ENCODE measurements at regions not wholly inside any gene's neighbourhood (a gene's known extent, or its start where the extent isn't known, plus 50 kb on each side); places are given as distances from the start of the nearest gene placed in this dataset.
"Not testable (repeated sequence)": the region's sequence is repeated elsewhere in the genome, so short reads cannot be mapped to it uniquely, and the experiment has no call there.

GRCh38 chr7:68725843-68726785 lies 872.2 kb upstream of the AUTS2 start:
- no peak overlapping the region for H3K27ac ChIP-seq
- H3K9ac ChIP-seq (ENCODE audit: low read depth in 2 of 2, low read length in 2 of 2): no peak overlapping the region
- H3K4me3 ChIP-seq: no peak overlapping the region
- DNase-seq: no peak
- intact Hi-C loops (cut with DNase I): no loop called here
- no peaks in the 10 kb centered on the region for H3K9me3 ChIP-seq
- no peaks in the 10 kb centered on the region for H3K36me3 ChIP-seq
- no peaks in the 10 kb centered on the region for H3K4me1 ChIP-seq
- TF ChIP-seq CTCF (IDR thresholded peaks at IDR 0.05): no peak
- no peaks in the 10 kb centered on the region for H3K27me3 ChIP-seq

GRCh38 chr7:68728720-68729119 lies 869.6 kb upstream of the AUTS2 start:
- H3K4me1 ChIP-seq; H3K9me3 ChIP-seq; H3K4me3 ChIP-seq; H3K27ac ChIP-seq; intact Hi-C loops (cut with DNase I); H3K9ac ChIP-seq (ENCODE audit: low read depth in 2 of 2, low read length in 2 of 2); H3K36me3 ChIP-seq; H3K27me3 ChIP-seq; DNase-seq: not testable (repeated sequence)

- no peak overlapping the region for H3K27ac ChIP-seq
- no peak overlapping the region for H3K9ac ChIP-seq (ENCODE audit: low read depth in 2 of 2, low read length in 2 of 2)
- no peak overlapping the region for H3K4me3 ChIP-seq
- no peaks in the 10 kb centered on the region for H3K9me3 ChIP-seq
- H3K36me3 ChIP-seq: no peaks in the 10 kb centered on the region
- H3K4me1 ChIP-seq: no peaks in the 10 kb centered on the region
- no peak for TF ChIP-seq CTCF (IDR thresholded peaks at IDR 0.05)
- no peak for DNase-seq
- no peaks in the 10 kb centered on the region for H3K27me3 ChIP-seq
- intact Hi-C loops (cut with DNase I): no loop called here
Observed at GRCh38 chr7:68729371-68729770, 868.9 kb upstream of the AUTS2 start.

GRCh38 chr7:68730194-68730593 lies 868.1 kb upstream of the AUTS2 start:
- no peaks in the 10 kb centered on the region for H3K4me1 ChIP-seq
- intact Hi-C loops (cut with DNase I): no loop called here
- H3K27me3 ChIP-seq: no peaks in the 10 kb centered on the region
- H3K27ac ChIP-seq: no peak overlapping the region
- H3K9me3 ChIP-seq: no peaks in the 10 kb centered on the region
- no peak overlapping the region for H3K4me3 ChIP-seq
- no peak for DNase-seq
- TF ChIP-seq CTCF (IDR thresholded peaks at IDR 0.05): no peak
- H3K36me3 ChIP-seq: no peaks in the 10 kb centered on the region
- H3K9ac ChIP-seq (ENCODE audit: low read depth in 2 of 2, low read length in 2 of 2): no peak overlapping the region

GRCh38 chr7:68730964-68731363 lies 867.3 kb upstream of the AUTS2 start:
- Histone ChIP-seq H3K4me1 (no peaks in the 10 kb centered on the region), H3K9me3 (no peaks in the 10 kb centered on the region), H3K27ac (no peak overlapping the region), H3K9ac (ENCODE audit: low read depth in 2 of 2, low read length in 2 of 2) (no peak overlapping the region), H3K36me3 (no peaks in the 10 kb centered on the region), H3K27me3 (no peaks in the 10 kb centered on the region), H3K4me3 (no peak overlapping the region)
- DNase-seq: no peak
- TF ChIP-seq CTCF (IDR thresholded peaks at IDR 0.05): no peak
- intact Hi-C loops (cut with DNase I): no loop called here

Measured in colonic mucosa (tissue), 4 donors.